NB4 (cell line): ENCODE measurements at regions not wholly inside any gene's neighbourhood (a gene's known extent, or its start where the extent isn't known, plus 50 kb on each side); places are given as distances from the start of the nearest gene placed in this dataset.
A peak's percentile ranks its signal among the peaks of the same experiment; 100 is the strongest.

Source experiments
- DNase-seq: peaks from one replicate; pipeline ENCODE4 v3.0.0; 2010; ENCODE audit warnings: low read depth
- H3K4me3 ChIP-seq: one replicate; pipeline ENCODE4 v1.5.1; 2011; ENCODE audit warnings: mild to moderate bottlenecking, low read depth, low read length, moderate library complexity
- MYC ChIP-seq: IDR thresholded peaks from 2 replicates; pipeline ENCODE4 v1.6.1; 2011; ENCODE audit warnings: low read depth, low read length
- POLR2A ChIP-seq: IDR thresholded peaks from 2 replicates; pipeline ENCODE4 v1.6.1; 2011; ENCODE audit warnings: mild to moderate bottlenecking; ENCODE audit not compliant: insufficient read length; ENCODE audit errors: extremely low read depth
- TF ChIP-seq, protein P1 (sequence below): IDR thresholded peaks from 2 replicates; pipeline ENCODE4 v1.6.1; 2011; ENCODE audit warnings: low read depth, low read length
- TF ChIP-seq, protein P2 (sequence below): IDR thresholded peaks from one replicate; pipeline ENCODE4 v1.5.1; 2012; ENCODE audit warnings: low read depth, low read length

GRCh38 chr11:80328774-80329173, 887.9 kb upstream of the TENM4 start:
- H3K4me3 ChIP-seq: no peak overlapping the region
- no peak for DNase-seq
- TF ChIP-seq, protein P1, sequence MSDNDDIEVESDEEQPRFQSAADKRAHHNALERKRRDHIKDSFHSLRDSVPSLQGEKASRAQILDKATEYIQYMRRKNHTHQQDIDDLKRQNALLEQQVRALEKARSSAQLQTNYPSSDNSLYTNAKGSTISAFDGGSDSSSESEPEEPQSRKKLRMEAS: no peak
- TF ChIP-seq, protein P2, sequence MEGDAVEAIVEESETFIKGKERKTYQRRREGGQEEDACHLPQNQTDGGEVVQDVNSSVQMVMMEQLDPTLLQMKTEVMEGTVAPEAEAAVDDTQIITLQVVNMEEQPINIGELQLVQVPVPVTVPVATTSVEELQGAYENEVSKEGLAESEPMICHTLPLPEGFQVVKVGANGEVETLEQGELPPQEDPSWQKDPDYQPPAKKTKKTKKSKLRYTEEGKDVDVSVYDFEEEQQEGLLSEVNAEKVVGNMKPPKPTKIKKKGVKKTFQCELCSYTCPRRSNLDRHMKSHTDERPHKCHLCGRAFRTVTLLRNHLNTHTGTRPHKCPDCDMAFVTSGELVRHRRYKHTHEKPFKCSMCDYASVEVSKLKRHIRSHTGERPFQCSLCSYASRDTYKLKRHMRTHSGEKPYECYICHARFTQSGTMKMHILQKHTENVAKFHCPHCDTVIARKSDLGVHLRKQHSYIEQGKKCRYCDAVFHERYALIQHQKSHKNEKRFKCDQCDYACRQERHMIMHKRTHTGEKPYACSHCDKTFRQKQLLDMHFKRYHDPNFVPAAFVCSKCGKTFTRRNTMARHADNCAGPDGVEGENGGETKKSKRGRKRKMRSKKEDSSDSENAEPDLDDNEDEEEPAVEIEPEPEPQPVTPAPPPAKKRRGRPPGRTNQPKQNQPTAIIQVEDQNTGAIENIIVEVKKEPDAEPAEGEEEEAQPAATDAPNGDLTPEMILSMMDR: no peak
- TF ChIP-seq POLR2A (no peak), MYC (no peak)

- no peak for DNase-seq
Measured at GRCh38 chr11:80327956-80328614, 887.3 kb upstream of the TENM4 start.

DNA sequence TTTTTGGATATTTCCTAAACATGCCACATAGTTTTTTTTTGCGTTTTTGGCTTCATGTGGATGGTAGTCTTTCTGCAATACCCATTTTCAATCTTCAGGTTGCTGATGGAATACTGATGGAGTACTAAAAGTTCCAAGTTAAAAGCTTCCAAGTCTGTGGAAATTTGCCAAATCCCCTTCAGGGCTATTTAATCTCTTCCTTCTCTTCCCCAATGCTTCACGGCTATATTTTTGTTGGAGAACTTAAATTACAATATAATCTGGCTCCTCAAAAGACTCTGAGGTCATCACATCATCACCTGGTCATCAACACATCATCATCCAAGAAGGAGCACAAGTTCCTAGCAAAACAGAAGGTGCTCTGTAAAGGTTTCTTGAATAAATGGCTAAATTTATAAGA, 881.0 kb upstream of the TENM4 start:
- no peak overlapping the region for H3K4me3 ChIP-seq
- TF ChIP-seq, protein P2: no peak
- no peak for TF ChIP-seq POLR2A
- TF ChIP-seq, protein P1: no peak
- no peak for DNase-seq

More at GRCh38 chr11:80327956-80328614, 887.3 kb upstream of the TENM4 start:
- no peak for TF ChIP-seq MYC
- TF ChIP-seq, protein P1: no peak
- TF ChIP-seq POLR2A: no peak
- TF ChIP-seq, protein P2: no peak
- no peak overlapping the region for H3K4me3 ChIP-seq

- DNase-seq: peak; percentile 22
- TF ChIP-seq POLR2A (no peak), MYC (no peak)
- TF ChIP-seq, protein P1: no peak
- TF ChIP-seq, protein P2: peak; percentile 57
- no peak overlapping the region for H3K4me3 ChIP-seq
Measured at GRCh38 chr11:80320765-80321164, 879.9 kb upstream of the TENM4 start.

GRCh38 chr11:80320226-80320625, 879.4 kb upstream of the TENM4 start:
- H3K4me3 ChIP-seq: no peak overlapping the region
- DNase-seq: no peak
- TF ChIP-seq, protein P2: no peak

GRCh38 chr11:80317612-80318011, 876.8 kb upstream of the TENM4 start:
- TF ChIP-seq MYC (no peak), POLR2A (no peak)
- TF ChIP-seq, protein P2: no peak
- TF ChIP-seq, protein P1: no peak
- no peak for DNase-seq

More at GRCh38 chr11:80317612-80318011, 876.8 kb upstream of the TENM4 start:
- no peak overlapping the region for H3K4me3 ChIP-seq
